Liver (tissue), 2 donors: ENCODE measurements at regions not wholly inside any gene's neighbourhood (a gene's known extent, or its start where the extent isn't known, plus 50 kb on each side); places are given as distances from the start of the nearest gene placed in this dataset.

ENCODE experiments used
- EGR1 ChIP-seq, 2 donors: IDR thresholded peaks; 2 replicates each; pipeline ENCODE4 v1.6.1; 2016 to 2018; ENCODE audit warnings: antibody characterized with exemption in 2 of 2, low read depth in 2 of 2
- SP1 ChIP-seq: IDR thresholded peaks from 2 replicates; pipeline ENCODE4 v1.6.1; 2018; ENCODE audit warnings: antibody characterized with exemption, mild to moderate bottlenecking
- TF ChIP-seq, protein P1 (sequence below): IDR thresholded peaks from 2 replicates; pipeline ENCODE4 v1.6.1; 2016; ENCODE audit warnings: antibody characterized with exemption
- donor health status: healthy.

DNA sequence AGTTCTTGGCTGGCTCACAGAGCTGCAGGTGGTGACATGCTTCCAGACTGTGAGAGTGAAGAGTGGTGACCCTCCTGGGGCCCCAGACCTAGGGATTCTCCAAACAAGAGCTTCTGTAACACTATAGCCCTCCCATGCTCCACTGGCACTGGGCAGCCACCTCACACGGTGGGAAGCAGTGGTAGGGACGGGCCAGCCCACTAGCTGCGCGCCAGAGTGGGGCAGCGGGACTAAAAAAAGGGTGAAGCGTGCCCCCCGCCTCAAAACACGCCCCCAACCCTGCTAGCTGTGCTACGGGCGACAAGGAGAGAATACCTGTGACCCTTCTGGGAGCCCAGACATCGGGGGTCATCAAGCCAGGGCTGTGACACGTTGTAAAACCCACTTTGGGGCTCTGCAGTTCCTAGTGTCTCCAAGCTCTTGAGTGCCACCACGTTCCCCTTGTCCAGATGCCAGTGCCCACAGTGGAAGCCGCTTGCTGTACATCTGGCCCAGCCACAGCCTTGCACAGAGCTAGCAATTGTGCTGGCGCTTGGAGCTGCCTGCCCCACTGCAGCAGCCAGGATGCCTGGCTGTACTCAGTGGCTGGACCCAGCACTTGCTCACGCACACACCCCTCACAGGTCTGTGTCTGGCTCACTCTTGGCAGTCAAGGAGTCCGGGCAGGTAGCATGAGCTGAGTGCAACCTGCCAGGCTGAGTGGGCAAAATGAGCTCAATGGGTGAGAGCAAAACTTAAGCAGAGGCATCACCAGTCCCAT, 100.0 kb downstream of the DCAF12L2 start (continued):
- TF ChIP-seq, protein P1, sequence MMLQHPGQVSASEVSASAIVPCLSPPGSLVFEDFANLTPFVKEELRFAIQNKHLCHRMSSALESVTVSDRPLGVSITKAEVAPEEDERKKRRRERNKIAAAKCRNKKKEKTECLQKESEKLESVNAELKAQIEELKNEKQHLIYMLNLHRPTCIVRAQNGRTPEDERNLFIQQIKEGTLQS, result no peak
- TF ChIP-seq SP1 (no peak), EGR1 (IDR thresholded peaks at IDR 0.05; ENCODE audit: low read depth in 2 of 2) (no peak)
